ENCODE measurements at regions not wholly inside any gene's neighbourhood (a gene's known extent, or its start where the extent isn't known, plus 50 kb on each side); places are given as distances from the start of the nearest gene placed in this dataset.

DNA sequence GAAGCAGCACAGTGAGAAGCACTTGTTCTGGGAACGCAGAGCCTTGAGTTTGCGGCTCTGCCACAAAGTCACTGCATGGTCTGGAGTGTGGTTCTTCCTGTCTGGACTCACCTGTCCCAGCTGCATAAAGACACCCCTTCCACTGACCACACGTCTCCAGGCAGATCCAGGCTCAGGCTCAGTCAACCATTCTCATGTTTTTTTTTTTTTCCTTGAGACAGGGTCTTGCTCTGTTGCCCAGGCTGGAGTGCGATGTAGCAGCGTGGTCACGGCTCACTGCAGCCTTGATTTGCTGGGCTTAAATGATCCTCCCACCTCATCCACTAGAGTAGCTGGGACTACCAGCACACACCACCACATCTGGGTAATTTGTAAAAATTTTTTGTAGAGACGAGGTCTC, 102.9 kb upstream of the KLF4 start:
- no peaks in the 10 kb centered on the region for H3K36me3 ChIP-seq (ENCODE audit: control insufficient read depth, insufficient read depth, low read length)
- ChIA-PET CTCF (no interaction called here), POLR2A (no interaction called here)
- Mint-ChIP-seq H3K4me1 (ENCODE audit: low read depth, unreplicated experiment) (peaks cover 31% of the 10 kb centered on the region), H3K27me3 (ENCODE audit: insufficient read depth, unreplicated experiment) (no peaks in the 10 kb centered on the region), H3K36me3 (ENCODE audit: insufficient read depth, unreplicated experiment) (no peaks in the 10 kb centered on the region), H3K4me3 (ENCODE audit: unreplicated experiment) (no peak overlapping the region), H3K9me3 (ENCODE audit: unreplicated experiment) (no peaks in the 10 kb centered on the region), H3K27ac (ENCODE audit: unreplicated experiment) (no peak overlapping the region)
- H3K9me3 ChIP-seq, result no peaks in the 10 kb centered on the region
- BruUV-seq (replicated peaks), result no TSS peak
- DNase-seq, result no peak
- TF ChIP-seq, protein P1, sequence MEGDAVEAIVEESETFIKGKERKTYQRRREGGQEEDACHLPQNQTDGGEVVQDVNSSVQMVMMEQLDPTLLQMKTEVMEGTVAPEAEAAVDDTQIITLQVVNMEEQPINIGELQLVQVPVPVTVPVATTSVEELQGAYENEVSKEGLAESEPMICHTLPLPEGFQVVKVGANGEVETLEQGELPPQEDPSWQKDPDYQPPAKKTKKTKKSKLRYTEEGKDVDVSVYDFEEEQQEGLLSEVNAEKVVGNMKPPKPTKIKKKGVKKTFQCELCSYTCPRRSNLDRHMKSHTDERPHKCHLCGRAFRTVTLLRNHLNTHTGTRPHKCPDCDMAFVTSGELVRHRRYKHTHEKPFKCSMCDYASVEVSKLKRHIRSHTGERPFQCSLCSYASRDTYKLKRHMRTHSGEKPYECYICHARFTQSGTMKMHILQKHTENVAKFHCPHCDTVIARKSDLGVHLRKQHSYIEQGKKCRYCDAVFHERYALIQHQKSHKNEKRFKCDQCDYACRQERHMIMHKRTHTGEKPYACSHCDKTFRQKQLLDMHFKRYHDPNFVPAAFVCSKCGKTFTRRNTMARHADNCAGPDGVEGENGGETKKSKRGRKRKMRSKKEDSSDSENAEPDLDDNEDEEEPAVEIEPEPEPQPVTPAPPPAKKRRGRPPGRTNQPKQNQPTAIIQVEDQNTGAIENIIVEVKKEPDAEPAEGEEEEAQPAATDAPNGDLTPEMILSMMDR (IDR thresholded peaks at IDR 0.05; ENCODE audit: insufficient read depth in 1 of 2, low read depth in 1 of 2, low read length in 1 of 2, severe bottlenecking in 1 of 2, unreplicated experiment in 1 of 2), result no peak
- intact Hi-C loops (cut with micrococcal nuclease; ENCODE audit: unreplicated experiment), result no loop called here
- no peaks in the 10 kb centered on the region for H3K27me3 ChIP-seq (replicated peaks; ENCODE audit: control insufficient read depth, insufficient read depth, low read length)
- peaks cover 19% of the 10 kb centered on the region for H3K4me1 ChIP-seq
- no peak overlapping the region for H3K4me3 ChIP-seq (ENCODE audit: low read depth, low read length)

DNA sequence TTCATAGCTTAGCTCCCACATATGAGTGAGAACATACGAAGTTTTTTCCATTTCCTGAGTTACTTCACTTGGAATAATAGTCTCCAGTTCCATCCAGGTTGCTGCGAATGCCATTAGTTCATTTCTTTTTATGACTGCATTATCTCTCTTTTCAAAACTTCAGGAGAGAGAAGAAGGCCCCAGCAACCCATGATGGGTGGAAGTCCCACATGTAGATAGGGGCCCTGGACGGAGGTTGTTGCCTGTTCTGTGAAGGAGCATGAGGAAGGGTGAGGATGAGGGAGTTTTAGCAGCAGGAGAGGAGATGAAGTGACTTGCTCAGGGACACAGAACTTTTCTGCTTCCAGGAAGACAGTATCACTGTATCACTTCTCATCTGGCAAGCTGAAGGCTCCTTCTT, 102.2 kb upstream of the KLF4 start:
- Mint-ChIP-seq H3K4me1 (ENCODE audit: low read depth, unreplicated experiment) (peaks cover 38% of the 10 kb centered on the region), H3K27ac (ENCODE audit: unreplicated experiment) (no peak overlapping the region), H3K27me3 (ENCODE audit: insufficient read depth, unreplicated experiment) (no peaks in the 10 kb centered on the region), H3K9me3 (ENCODE audit: unreplicated experiment) (no peaks in the 10 kb centered on the region), H3K36me3 (ENCODE audit: insufficient read depth, unreplicated experiment) (no peaks in the 10 kb centered on the region), H3K4me3 (ENCODE audit: unreplicated experiment) (no peak overlapping the region)
- Histone ChIP-seq H3K9me3 (no peaks in the 10 kb centered on the region), H3K4me1 (peaks cover 21% of the 10 kb centered on the region), H3K36me3 (ENCODE audit: control insufficient read depth, insufficient read depth, low read length) (no peaks in the 10 kb centered on the region), H3K4me3 (ENCODE audit: low read depth, low read length) (no peak overlapping the region), H3K27me3 (replicated peaks; ENCODE audit: control insufficient read depth, insufficient read depth, low read length) (no peaks in the 10 kb centered on the region)
- ChIA-PET POLR2A (no interaction called here), CTCF (no interaction called here)
- DNase-seq, result peak in 1 of 2 experiments; percentile 16
- TF ChIP-seq, protein P1 (IDR thresholded peaks at IDR 0.05; ENCODE audit: insufficient read depth in 1 of 2, low read depth in 1 of 2, low read length in 1 of 2, severe bottlenecking in 1 of 2, unreplicated experiment in 1 of 2), result no peak
- no TSS peak for BruUV-seq (replicated peaks)
- intact Hi-C loops (cut with micrococcal nuclease; ENCODE audit: unreplicated experiment), result no loop called here

DNA sequence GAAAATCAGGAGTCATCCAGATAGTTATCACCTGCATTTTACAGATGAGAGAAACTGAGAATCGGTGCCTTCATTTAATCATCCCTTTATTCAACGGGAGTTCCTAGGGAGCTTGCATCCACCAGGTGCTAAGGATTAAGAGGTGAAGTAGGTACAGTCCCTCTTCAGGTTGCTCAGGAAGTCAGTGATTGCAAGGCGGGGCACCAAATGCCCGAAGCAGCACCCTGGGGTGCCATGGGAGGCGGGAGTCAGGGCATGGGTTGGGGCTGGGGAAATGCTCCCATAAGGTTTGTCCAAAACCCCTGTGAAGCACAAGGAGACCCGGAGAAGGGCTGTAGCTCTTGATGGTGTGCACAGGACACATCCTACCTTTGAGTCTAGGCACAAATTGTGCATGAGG, 98.8 kb upstream of the KLF4 start:
- Mint-ChIP-seq H3K4me1 (ENCODE audit: low read depth, unreplicated experiment) (peaks cover 51% of the 10 kb centered on the region), H3K4me3 (ENCODE audit: unreplicated experiment) (peak overlapping the region; percentile 72), H3K9me3 (ENCODE audit: unreplicated experiment) (no peaks in the 10 kb centered on the region), H3K36me3 (ENCODE audit: insufficient read depth, unreplicated experiment) (no peaks in the 10 kb centered on the region), H3K27me3 (ENCODE audit: insufficient read depth, unreplicated experiment) (no peaks in the 10 kb centered on the region), H3K27ac (ENCODE audit: unreplicated experiment) (peak overlapping the region; percentile 55)
- no TSS peak for BruUV-seq (replicated peaks)
- no peaks in the 10 kb centered on the region for H3K9me3 ChIP-seq
- intact Hi-C loops (cut with micrococcal nuclease; ENCODE audit: unreplicated experiment), result loop anchor here (5.0 kb wide), 1 partner anchor 204 kb away; no protein-coding TSS in a partner anchor
- peaks cover 22% of the 10 kb centered on the region for H3K4me1 ChIP-seq
- POLR2A ChIA-PET, result no interaction called here
- CTCF ChIA-PET, result no interaction called here
- no peaks in the 10 kb centered on the region for H3K36me3 ChIP-seq (ENCODE audit: control insufficient read depth, insufficient read depth, low read length)
- TF ChIP-seq, protein P1 (IDR thresholded peaks at IDR 0.05; ENCODE audit: insufficient read depth in 1 of 2, low read depth in 1 of 2, low read length in 1 of 2, severe bottlenecking in 1 of 2, unreplicated experiment in 1 of 2), result no peak
- no peak overlapping the region for H3K4me3 ChIP-seq (ENCODE audit: low read depth, low read length)
- no peaks in the 10 kb centered on the region for H3K27me3 ChIP-seq (replicated peaks; ENCODE audit: control insufficient read depth, insufficient read depth, low read length)
- no peak for DNase-seq

All from Caco-2 (cell line).